ENCODE measurements at regions not wholly inside any gene's neighbourhood (a gene's known extent, or its start where the extent isn't known, plus 50 kb on each side); places are given as distances from the start of the nearest gene placed in this dataset.

GRCh38 chr6:14196026-14196425, 78.5 kb downstream of the CD83 start:
- DNase-seq = no peak
- peaks cover 0 to 6% (median 3%) of the 10 kb centered on the region in 4 donors for H3K4me1 ChIP-seq

GRCh38 chr6:14197118-14197517, 79.5 kb downstream of the CD83 start:
- no peak for DNase-seq
- Histone ChIP-seq H3K36me3 (no peaks in the 10 kb centered on the region), H3K27me3 (no peaks in the 10 kb centered on the region), H3K9me3 (no peaks in the 10 kb centered on the region), H3K27ac (no peak overlapping the region), H3K4me3 (no peak overlapping the region), H3K4me1 (peaks cover 0 to 6% (median 3%) of the 10 kb centered on the region in 4 donors)
- intact Hi-C loops (cut with DNase I; ENCODE audit: low total_unique reads) (no loop called here), in situ Hi-C loops (cut with MboI; ENCODE audit: low pct_ligation_motif_present in 1 of 4, low pct_unique_long_range_greater_than_20kb in 1 of 4, low sequenced_read_pairs in 3 of 4) (no loop called here)
- 79 to 83% methylated on average over 3 of the region's 3 CpGs for WGBS, 2 donors (ENCODE audit: low coverage in 1 of 2)
- TF ChIP-seq EP300 (IDR thresholded peaks at IDR 0.05; ENCODE audit: low read depth) (no peak), CTCF (IDR thresholded peaks at IDR 0.05) (no peak)

More at GRCh38 chr6:14196026-14196425, 78.5 kb downstream of the CD83 start:
- no peaks in the 10 kb centered on the region for H3K27me3 ChIP-seq
- intact Hi-C loops (cut with DNase I; ENCODE audit: low total_unique reads) (no loop called here), in situ Hi-C loops (cut with MboI; ENCODE audit: low pct_ligation_motif_present in 1 of 4, low pct_unique_long_range_greater_than_20kb in 1 of 4, low sequenced_read_pairs in 3 of 4) (no loop called here)
- no peak for TF ChIP-seq POLR2A (IDR thresholded peaks at IDR 0.05)
- TF ChIP-seq EP300 (IDR thresholded peaks at IDR 0.05; ENCODE audit: low read depth) = no peak
- TF ChIP-seq CTCF (IDR thresholded peaks at IDR 0.05) = no peak
- no peak for TF ChIP-seq POLR2AphosphoS5 (IDR thresholded peaks at IDR 0.05)
- no peaks in the 10 kb centered on the region for H3K36me3 ChIP-seq
- no peak overlapping the region for H3K4me3 ChIP-seq
- no peak overlapping the region for H3K27ac ChIP-seq
- WGBS, 2 donors (ENCODE audit: low coverage in 1 of 2) = 63 to 79% methylated on average over 4 of the region's 4 CpGs
- H3K9me3 ChIP-seq = no peaks in the 10 kb centered on the region

- in situ Hi-C loops (cut with MboI; ENCODE audit: low pct_ligation_motif_present in 1 of 4, low pct_unique_long_range_greater_than_20kb in 1 of 4, low sequenced_read_pairs in 3 of 4) = loop anchor here in 3 of 4 donors (25.0 kb wide), 3 partner anchors 1037 to 1412 kb away; partner anchors contain the start of gene JARID2 (in 2 of the 3)
- intact Hi-C loops (cut with DNase I; ENCODE audit: low total_unique reads) = no loop called here
- H3K4me3 ChIP-seq = no peak overlapping the region
- no peaks in the 10 kb centered on the region for H3K27me3 ChIP-seq
- no peak for DNase-seq
- no peaks in the 10 kb centered on the region for H3K36me3 ChIP-seq
- no peak overlapping the region for H3K27ac ChIP-seq
- TF ChIP-seq EP300 (IDR thresholded peaks at IDR 0.05; ENCODE audit: low read depth) (no peak), POLR2A (IDR thresholded peaks at IDR 0.05) (no peak), CTCF (IDR thresholded peaks at IDR 0.05) (no peak), POLR2AphosphoS5 (IDR thresholded peaks at IDR 0.05) (no peak)
- WGBS, 2 donors (ENCODE audit: low coverage in 1 of 2) = 40 to 58% methylated on average over 4 of the region's 4 CpGs
- peaks cover 0 to 6% (median 3%) of the 10 kb centered on the region in 4 donors for H3K4me1 ChIP-seq
- H3K9me3 ChIP-seq = no peaks in the 10 kb centered on the region
These were observed 82.5 kb downstream of the CD83 start for GRCh38 chr6:14200047-14200446.

- TF ChIP-seq CTCF (IDR thresholded peaks at IDR 0.05) (no peak), POLR2A (IDR thresholded peaks at IDR 0.05) (no peak), EP300 (IDR thresholded peaks at IDR 0.05; ENCODE audit: low read depth) (no peak), POLR2AphosphoS5 (IDR thresholded peaks at IDR 0.05) (no peak)
- H3K4me3 ChIP-seq = no peak overlapping the region
- intact Hi-C loops (cut with DNase I; ENCODE audit: low total_unique reads) = no loop called here
- 88 to 97% methylated on average over 4 to 11 of the region's 11 CpGs for WGBS, 2 donors (ENCODE audit: low coverage in 1 of 2)
- no peaks in the 10 kb centered on the region for H3K27me3 ChIP-seq
- in situ Hi-C loops (cut with MboI; ENCODE audit: low pct_ligation_motif_present in 1 of 4, low pct_unique_long_range_greater_than_20kb in 1 of 4, low sequenced_read_pairs in 3 of 4) = loop anchor here in 3 of 4 donors (25.0 kb wide), 3 partner anchors 1034 to 1409 kb away; partner anchors contain the start of gene JARID2 (in 2 of the 3)
- H3K9me3 ChIP-seq = no peaks in the 10 kb centered on the region
- no peak for DNase-seq
- no peaks in the 10 kb centered on the region for H3K36me3 ChIP-seq
- H3K4me1 ChIP-seq = peaks cover 0 to 16% (median 5%) of the 10 kb centered on the region in 4 donors
- H3K27ac ChIP-seq = no peak overlapping the region
These were observed 85.4 kb downstream of the CD83 start for GRCh38 chr6:14202947-14203346.
